ENCODE measurements at regions not wholly inside any gene's neighbourhood (a gene's known extent, or its start where the extent isn't known, plus 50 kb on each side); places are given as distances from the start of the nearest gene placed in this dataset.

GRCh38 chr16:88301886-88302285 is 80.9 kb upstream of the ZNF469 start:
- no peak for TF ChIP-seq CTCF (IDR thresholded peaks at IDR 0.05)
- TF ChIP-seq EZH2 (IDR thresholded peaks at IDR 0.05; ENCODE audit: borderline replicate concordance, insufficient read depth, low read depth, low read length, poor library complexity, severe bottlenecking) = no peak
